ENCODE measurements at regions not wholly inside any gene's neighbourhood (a gene's known extent, or its start where the extent isn't known, plus 50 kb on each side); places are given as distances from the start of the nearest gene placed in this dataset.

- no peak for DNase-seq (ENCODE audit: low spot score)
Observed at GRCh38 chr18:73232933-73233332, 365.1 kb upstream of the NETO1 start.

DNA sequence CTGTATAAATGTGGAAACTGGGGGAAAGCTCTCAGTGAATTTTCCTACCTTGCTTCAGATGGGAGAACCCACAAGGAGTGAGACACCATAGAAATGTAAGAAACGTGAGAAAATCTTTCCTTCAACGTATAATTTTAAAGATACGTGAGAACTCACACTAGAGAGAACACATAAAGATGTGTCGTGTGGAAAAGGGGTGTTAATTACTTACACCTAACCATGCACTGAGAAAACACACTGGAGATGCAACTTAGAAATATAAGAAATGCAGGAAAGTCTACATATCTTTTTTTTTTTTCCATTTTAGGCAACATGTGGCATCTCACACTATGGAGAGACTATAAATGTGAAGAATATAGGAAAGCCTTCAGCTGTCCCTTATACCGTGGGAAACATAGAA is 352.9 kb upstream of the NETO1 start:
- no peak for DNase-seq (ENCODE audit: low spot score)

DNA sequence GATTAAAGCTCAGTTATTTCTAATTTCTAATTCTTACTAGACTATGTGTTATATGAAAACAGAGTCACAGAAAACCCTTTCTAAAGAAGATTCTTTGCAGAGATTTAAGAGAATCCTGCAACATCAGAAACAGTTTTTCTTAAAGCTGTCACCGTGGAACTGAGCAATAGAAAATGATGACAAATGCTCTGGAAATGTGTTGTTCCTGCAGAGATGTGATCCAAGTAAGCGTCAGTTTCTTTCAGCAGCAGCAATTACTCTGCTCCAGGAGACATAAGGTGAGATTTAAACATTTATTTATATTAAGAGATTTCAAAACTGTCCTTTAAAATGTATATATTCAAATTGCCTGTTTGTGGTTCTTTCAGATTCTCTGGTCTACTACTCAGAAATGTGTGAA is 350.5 kb upstream of the NETO1 start:
- no peak for DNase-seq (ENCODE audit: low spot score)

DNA sequence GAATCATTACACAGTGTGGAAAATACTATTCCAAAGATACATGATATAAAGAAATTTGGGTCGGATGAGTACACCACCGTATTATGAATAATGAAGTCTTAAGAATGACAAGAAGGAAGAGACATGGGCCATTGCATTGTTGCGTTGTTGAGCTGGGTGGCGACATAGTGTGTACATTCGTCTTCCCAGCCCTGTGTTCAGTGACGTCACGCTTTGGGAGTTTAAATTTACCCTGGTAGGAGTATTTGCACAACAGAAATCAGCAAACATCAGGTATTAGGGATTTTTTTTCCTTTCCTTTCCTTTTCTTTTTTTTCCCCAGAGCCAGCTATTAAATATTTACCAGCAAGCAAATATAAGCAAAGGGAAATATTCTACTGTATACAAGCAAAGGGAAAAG is 347.2 kb upstream of the NETO1 start:
- DNase-seq (ENCODE audit: low spot score), result no peak

GRCh38 chr18:73212442-73212841 is 344.7 kb upstream of the NETO1 start:
- no peak for DNase-seq (ENCODE audit: low spot score)

GRCh38 chr18:73201940-73202339 is 334.2 kb upstream of the NETO1 start:
- DNase-seq (ENCODE audit: low spot score), result no peak

DNA sequence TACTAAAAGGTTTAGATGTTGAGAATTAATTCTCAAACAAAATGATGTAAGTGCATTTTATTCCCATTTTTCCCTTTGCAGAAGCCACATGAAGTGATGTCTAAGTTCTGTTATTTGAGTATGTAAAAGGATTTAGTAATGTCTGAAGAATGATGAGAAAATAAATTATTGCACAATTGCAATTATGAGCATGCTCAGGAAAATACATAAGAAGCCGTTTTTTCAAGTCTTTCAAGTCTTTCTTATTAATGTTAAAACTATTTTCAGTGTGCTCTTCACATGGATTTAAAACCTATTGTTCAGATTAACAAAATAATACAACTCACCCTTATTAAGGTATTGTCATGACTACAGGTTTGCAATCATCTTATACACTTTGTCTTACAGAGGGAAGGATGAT is 331.4 kb upstream of the NETO1 start:
- DNase-seq (ENCODE audit: low spot score), result no peak

GRCh38 chr18:73189718-73190117 is 321.9 kb upstream of the NETO1 start:
- no peak for DNase-seq (ENCODE audit: low spot score)

DNA sequence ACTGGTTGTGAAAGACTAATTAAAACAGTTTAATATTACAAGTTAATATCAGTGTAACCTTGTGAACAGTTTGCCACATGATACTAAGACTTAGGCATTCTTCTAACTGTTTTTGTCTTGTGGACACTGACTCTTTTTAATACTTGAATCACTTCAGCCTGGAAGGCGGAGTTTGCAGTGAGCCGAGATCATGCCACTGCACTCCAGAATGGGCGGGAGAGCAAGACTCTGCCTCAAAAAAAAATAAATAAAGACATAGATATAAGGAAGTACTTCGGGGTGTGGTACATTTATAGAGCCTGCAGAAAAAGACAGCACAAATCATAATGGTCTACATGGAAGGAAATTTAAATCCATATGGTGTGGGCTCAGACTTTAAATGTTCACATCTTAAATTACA is 300.4 kb upstream of the NETO1 start:
- DNase-seq (ENCODE audit: low spot score), result no peak

GRCh38 chr18:73164430-73164829 is 296.6 kb upstream of the NETO1 start:
- DNase-seq (ENCODE audit: low spot score), result no peak

DNA sequence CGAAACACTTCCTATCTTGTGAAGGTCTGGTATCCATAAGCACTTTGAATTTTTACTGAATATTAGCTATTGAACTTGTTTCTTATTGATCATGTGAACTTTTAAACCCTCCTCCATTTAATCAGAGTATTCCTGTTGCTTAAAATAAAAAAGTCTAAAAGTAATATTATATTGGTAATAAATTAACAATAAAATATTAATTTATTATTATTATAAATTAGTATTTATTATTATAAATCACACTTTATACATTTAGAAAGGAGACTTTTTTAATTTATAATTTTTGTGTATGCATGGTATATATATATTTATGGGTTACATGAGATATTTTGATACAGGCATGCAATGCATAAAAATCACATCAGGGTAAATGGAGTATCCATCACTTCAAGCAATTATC is 295.4 kb upstream of the NETO1 start:
- DNase-seq (ENCODE audit: low spot score), result no peak

GRCh38 chr18:73156117-73156516 is 288.3 kb upstream of the NETO1 start:
- no peak for DNase-seq (ENCODE audit: low spot score)

GRCh38 chr18:73153271-73153670 is 285.5 kb upstream of the NETO1 start:
- DNase-seq (ENCODE audit: low spot score), result no peak

GRCh38 chr18:73151086-73151485 is 283.3 kb upstream of the NETO1 start:
- DNase-seq (ENCODE audit: low spot score), result no peak

DNA sequence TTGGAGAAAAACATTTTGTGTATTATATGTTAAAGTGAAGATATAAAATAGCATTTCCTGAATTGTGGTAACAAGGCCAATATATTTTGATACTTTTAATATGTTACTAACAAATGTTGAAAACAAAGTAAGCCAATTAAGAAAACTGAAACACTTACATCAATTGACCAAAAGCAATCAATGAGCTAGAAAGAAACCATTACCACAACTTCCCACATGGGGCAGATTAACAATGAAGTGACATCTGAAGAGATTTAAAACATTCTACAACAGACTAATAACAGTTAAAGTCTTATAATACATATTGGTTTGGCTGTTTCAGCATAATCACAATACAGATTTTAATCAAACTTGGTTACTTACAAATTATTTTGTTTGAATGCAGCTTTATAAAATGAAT is 282.4 kb upstream of the NETO1 start:
- no peak for DNase-seq (ENCODE audit: low spot score)

- no peak for DNase-seq (ENCODE audit: low spot score)
Observed at GRCh38 chr18:73147590-73147989, 279.8 kb upstream of the NETO1 start.

GRCh38 chr18:73144030-73144429 is 276.2 kb upstream of the NETO1 start:
- no peak for DNase-seq (ENCODE audit: low spot score)

DNA sequence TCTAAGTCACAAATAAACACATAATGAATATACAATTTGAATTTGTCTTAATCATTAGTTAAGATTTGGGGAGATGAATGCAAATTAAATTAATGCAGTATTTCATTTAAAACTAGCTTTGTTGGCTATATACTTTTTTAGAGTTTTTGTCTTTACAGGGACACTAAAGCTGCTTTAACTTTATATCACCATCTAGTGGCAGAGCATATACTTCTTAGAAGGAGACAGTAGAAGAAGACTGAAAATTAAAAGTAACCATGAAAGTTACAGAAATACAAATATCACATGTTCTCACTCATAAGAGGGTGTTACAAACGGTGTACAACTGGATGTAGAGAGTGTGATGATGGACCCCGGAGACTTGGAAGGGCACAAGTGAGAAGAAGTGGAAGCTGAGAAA is 268.3 kb upstream of the NETO1 start:
- DNase-seq (ENCODE audit: low spot score), result no peak

- no peak for DNase-seq (ENCODE audit: low spot score)
Observed at GRCh38 chr18:73124175-73124574, 256.4 kb upstream of the NETO1 start.

DNA sequence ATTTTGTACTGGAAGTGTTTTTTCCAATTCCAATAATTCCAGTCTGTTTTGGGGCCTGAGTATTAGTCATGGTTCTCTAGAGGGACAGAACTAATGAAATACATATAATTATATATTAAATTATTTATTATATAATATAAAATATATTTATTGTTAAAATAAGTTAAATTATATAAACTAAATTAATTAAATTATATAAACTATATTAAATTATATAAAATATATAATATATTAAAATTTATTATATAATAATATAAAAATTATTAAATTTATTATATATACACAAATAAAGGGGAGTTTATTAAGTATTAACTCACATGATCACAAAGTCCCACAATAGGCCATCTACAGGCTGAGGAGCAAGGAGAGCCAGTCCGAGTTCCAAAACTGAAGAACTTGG is 253.4 kb upstream of the NETO1 start:
- no peak for DNase-seq (ENCODE audit: low spot score)

GRCh38 chr18:73120626-73121025 is 252.8 kb upstream of the NETO1 start:
- no peak for DNase-seq (ENCODE audit: low spot score)

DNA sequence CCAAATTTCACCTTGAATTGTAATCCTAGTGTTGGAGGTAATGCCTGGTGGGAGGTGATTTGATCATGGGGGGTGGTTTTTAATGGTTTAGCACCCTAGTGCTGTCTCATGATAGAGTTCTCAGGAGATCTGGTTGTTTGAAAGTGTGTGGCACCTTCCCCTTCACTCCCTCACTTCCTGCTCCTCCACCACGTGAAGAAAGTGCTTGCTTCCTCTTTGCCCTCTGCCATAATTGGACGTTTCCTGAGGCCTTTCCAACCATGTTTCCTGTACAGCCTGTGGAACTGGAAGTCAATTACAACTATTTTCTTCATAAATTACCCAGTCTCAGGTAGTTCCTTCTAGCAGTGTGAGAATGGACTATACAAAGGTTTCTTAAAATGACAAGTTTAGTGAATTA is 251.8 kb upstream of the NETO1 start:
- no peak for DNase-seq (ENCODE audit: low spot score)

- DNase-seq (ENCODE audit: low spot score), result no peak
Observed at GRCh38 chr18:73118121-73118816, 250.5 kb upstream of the NETO1 start.

DNA sequence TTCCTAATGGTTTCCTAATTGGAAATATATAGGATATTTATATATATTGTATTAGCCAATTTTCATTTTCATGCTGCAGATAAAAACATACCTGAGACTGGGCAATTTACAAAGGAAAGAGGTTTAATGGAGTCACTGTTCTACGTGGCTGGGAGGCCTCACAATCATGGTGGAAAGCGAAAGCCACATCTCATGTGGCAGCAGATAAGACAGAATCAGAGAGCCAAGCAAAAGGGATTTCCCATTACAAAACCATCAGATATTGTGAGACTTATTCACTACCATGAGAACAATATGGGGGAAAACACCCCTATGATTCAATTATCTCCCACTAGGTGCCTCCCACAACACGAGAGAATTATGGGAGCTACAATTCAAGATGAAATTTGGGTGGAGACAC is 242.5 kb upstream of the NETO1 start:
- DNase-seq (ENCODE audit: low spot score), result no peak

DNA sequence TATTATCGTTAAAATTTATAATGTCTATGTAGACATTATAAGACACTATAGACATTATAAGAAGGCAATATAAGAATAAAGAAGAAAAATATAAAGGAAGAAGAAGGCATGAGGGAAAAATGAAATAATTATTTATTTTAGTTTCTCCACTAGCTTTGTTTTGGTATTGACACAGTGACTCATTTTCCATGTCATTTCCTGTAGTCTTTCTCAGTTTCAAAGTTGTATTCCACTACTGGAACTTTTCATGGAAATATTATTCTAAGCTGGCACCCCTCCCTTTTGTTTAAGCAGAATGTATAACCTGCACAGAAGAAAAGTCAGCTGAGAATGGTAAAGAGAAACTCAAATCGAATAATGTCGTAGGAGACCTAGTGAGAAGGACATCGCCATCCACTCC is 234.2 kb upstream of the NETO1 start:
- DNase-seq (ENCODE audit: low spot score), result no peak
